Adipocyte (in vitro differentiated cells): ENCODE measurements at regions not wholly inside any gene's neighbourhood (a gene's known extent, or its start where the extent isn't known, plus 50 kb on each side); places are given as distances from the start of the nearest gene placed in this dataset.
"Not testable (repeated sequence)": the region's sequence is repeated elsewhere in the genome, so short reads cannot be mapped to it uniquely, and the experiment has no call there.

ENCODE experiments used
- DNase-seq: peaks from one replicate; pipeline ENCODE4 v3.0.0-alpha.2; 2015; ENCODE audit warnings: low read depth
- H3K27me3 ChIP-seq: replicated peaks from 2 replicates; pipeline ENCODE4 v1.7.0; 2013; ENCODE audit warnings: mild to moderate bottlenecking, low read length, moderate library complexity; ENCODE audit not compliant: control insufficient read depth, insufficient read depth
- H3K36me3 ChIP-seq: 2 replicates; pipeline ENCODE4 v1.7.0; 2013; ENCODE audit warnings: low read length, mild to moderate bottlenecking, moderate library complexity; ENCODE audit not compliant: control insufficient read depth, insufficient read depth, severe bottlenecking
- H3K4me1 ChIP-seq: 2 replicates; pipeline ENCODE4 v1.7.0; 2013; ENCODE audit warnings: mild to moderate bottlenecking, low read length, moderate library complexity; ENCODE audit not compliant: control insufficient read depth, insufficient read depth
- H3K4me3 ChIP-seq: 2 replicates; pipeline ENCODE4 v1.7.0; 2013; ENCODE audit warnings: mild to moderate bottlenecking, low read length, moderate library complexity
- H3K9ac ChIP-seq: 2 replicates; pipeline ENCODE4 v1.7.0; 2013; ENCODE audit warnings: mild to moderate bottlenecking, low read length, moderate library complexity
- H3K9me3 ChIP-seq: 2 replicates; pipeline ENCODE4 v1.7.0; 2013; ENCODE audit warnings: mild to moderate bottlenecking, low read length, moderate library complexity; ENCODE audit not compliant: control insufficient read depth

DNA sequence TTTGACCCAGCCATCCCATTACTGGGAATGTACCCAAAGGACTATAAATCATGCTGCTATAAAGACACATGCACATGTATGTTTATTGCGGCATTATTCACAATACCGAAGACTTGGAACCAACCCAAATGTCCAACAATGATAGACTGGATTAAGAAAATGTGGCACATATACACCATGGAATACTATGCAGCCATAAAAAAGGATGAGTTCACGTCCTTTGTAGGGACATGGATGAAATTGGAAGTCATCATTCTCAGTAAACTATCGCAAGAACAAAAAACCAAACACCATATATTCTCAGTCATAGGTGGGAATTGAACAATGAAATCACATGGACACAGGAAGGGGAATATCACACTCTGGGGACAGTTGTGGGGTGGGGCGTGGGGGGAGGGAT, 170.4 kb downstream of the PPP1R3A start:
- H3K4me3 ChIP-seq, H3K27me3 ChIP-seq, DNase-seq, H3K9me3 ChIP-seq, H3K36me3 ChIP-seq, H3K9ac ChIP-seq: not testable (repeated sequence)
- H3K4me1 ChIP-seq: peaks cover 14% of the 10 kb centered on the region

DNA sequence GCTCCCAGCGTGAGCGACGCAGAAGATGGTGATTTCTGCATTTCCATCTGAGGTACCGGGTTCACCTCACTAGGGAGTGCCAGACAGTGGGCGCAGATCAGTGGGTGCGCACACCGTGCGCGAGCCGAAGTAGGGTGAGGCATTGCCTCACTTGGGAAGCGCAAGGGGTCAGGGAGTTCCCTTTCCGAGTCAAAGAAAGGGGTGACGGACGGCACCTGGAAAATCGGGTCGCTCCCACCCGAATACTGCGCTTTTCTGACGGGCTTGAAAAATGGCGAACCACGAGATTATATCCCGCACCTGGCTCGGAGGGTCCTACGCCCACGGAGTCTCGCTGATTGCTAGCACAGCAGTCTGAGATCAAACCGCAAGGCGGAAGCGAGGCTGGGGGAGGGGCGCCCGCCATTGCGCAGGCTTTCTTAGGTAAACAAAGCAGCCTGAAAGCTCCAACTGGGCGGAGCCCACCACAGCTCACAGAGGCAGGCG, 175.8 kb downstream of the PPP1R3A start:
- H3K9me3 ChIP-seq, H3K27me3 ChIP-seq, H3K4me1 ChIP-seq, H3K4me3 ChIP-seq, H3K36me3 ChIP-seq, DNase-seq, H3K9ac ChIP-seq: not testable (repeated sequence)

GRCh38 chr7:113742377-113742776, 176.4 kb downstream of the PPP1R3A start:
- no peak for DNase-seq
- no peaks in the 10 kb centered on the region for H3K4me1 ChIP-seq

GRCh38 chr7:113731571-113731970, 187.2 kb downstream of the PPP1R3A start:
- H3K27me3 ChIP-seq: no peaks in the 10 kb centered on the region
- no peak overlapping the region for H3K4me3 ChIP-seq
- H3K9me3 ChIP-seq: no peaks in the 10 kb centered on the region
- no peak overlapping the region for H3K9ac ChIP-seq
- peaks cover 10% of the 10 kb centered on the region for H3K4me1 ChIP-seq
- DNase-seq: no peak
- no peaks in the 10 kb centered on the region for H3K36me3 ChIP-seq

More at GRCh38 chr7:113742377-113742776, 176.4 kb downstream of the PPP1R3A start:
- Histone ChIP-seq H3K36me3 (no peaks in the 10 kb centered on the region), H3K9me3 (no peaks in the 10 kb centered on the region), H3K4me3 (no peak overlapping the region), H3K9ac (no peak overlapping the region), H3K27me3 (no peaks in the 10 kb centered on the region)

- peak; percentile 50 for DNase-seq
- no peaks in the 10 kb centered on the region for H3K36me3 ChIP-seq
- H3K4me3 ChIP-seq: no peak overlapping the region
- H3K9me3 ChIP-seq: no peaks in the 10 kb centered on the region
- H3K4me1 ChIP-seq: peaks cover 10% of the 10 kb centered on the region
- no peaks in the 10 kb centered on the region for H3K27me3 ChIP-seq
- H3K9ac ChIP-seq: no peak overlapping the region
These were observed 188.4 kb downstream of the PPP1R3A start for GRCh38 chr7:113730309-113730955.

GRCh38 chr7:113727486-113727885, 191.3 kb downstream of the PPP1R3A start:
- H3K4me3 ChIP-seq: no peak overlapping the region
- DNase-seq: no peak
- no peaks in the 10 kb centered on the region for H3K36me3 ChIP-seq
- H3K27me3 ChIP-seq: no peaks in the 10 kb centered on the region
- H3K4me1 ChIP-seq: peaks cover 10% of the 10 kb centered on the region
- H3K9me3 ChIP-seq: no peaks in the 10 kb centered on the region
- no peak overlapping the region for H3K9ac ChIP-seq

DNA sequence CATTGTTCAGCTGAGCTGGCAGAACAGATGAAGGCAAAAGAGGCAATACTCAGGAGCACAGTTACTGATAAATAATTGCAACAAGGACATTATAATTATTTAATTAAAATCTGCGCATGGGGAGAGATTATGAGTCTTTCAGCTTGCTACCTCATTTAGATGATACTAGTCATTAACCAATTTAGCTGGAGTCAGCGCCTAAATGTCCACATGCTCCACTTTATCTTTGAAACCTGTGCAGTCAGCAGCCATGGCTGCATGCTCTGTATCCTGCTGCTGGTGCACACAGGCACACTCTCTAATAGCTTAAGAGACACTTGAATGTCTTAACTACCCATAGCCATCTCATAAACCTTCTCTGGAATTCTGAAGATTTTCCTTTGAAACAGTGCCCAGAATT, 196.8 kb downstream of the PPP1R3A start:
- H3K9ac ChIP-seq: no peak overlapping the region
- H3K27me3 ChIP-seq: no peaks in the 10 kb centered on the region
- no peaks in the 10 kb centered on the region for H3K9me3 ChIP-seq
- H3K4me3 ChIP-seq: no peak overlapping the region
- no peaks in the 10 kb centered on the region for H3K4me1 ChIP-seq
- DNase-seq: no peak
- no peaks in the 10 kb centered on the region for H3K36me3 ChIP-seq

- H3K36me3 ChIP-seq: no peaks in the 10 kb centered on the region
These were observed 201.1 kb downstream of the PPP1R3A start for GRCh38 chr7:113717739-113718138.

GRCh38 chr7:113715981-113716856, 202.6 kb downstream of the PPP1R3A start:
- H3K4me1 ChIP-seq: no peaks in the 10 kb centered on the region
- no peaks in the 10 kb centered on the region for H3K27me3 ChIP-seq
- no peak overlapping the region for H3K4me3 ChIP-seq
- no peak overlapping the region for H3K9ac ChIP-seq
- no peaks in the 10 kb centered on the region for H3K36me3 ChIP-seq
- no peak for DNase-seq
- no peaks in the 10 kb centered on the region for H3K9me3 ChIP-seq

More at GRCh38 chr7:113717739-113718138, 201.1 kb downstream of the PPP1R3A start:
- no peak for DNase-seq
- no peak overlapping the region for H3K9ac ChIP-seq
- no peaks in the 10 kb centered on the region for H3K27me3 ChIP-seq
- no peaks in the 10 kb centered on the region for H3K9me3 ChIP-seq
- no peaks in the 10 kb centered on the region for H3K4me1 ChIP-seq
- H3K4me3 ChIP-seq: no peak overlapping the region

DNA sequence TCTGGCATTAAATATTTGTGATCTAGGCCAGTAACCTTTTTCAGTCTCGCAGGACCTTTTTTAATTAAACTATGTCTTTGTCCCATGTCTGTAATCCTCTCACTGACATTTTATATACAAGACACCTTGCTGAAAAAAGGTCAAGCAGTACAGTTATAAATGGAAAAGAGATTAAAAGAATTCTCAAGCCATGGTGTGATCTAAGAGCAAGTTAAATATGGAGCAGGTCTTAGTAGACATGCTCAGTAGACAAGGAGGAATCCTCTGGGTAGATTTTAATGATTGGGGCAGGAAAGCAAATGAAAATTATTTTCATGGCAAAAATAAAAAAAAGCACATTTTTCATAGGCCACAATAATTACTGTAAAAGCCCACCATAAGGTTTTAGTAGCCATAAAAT, 203.5 kb downstream of the PPP1R3A start:
- Histone ChIP-seq H3K27me3 (no peaks in the 10 kb centered on the region), H3K9me3 (no peaks in the 10 kb centered on the region), H3K9ac (no peak overlapping the region), H3K4me1 (peaks cover 4% of the 10 kb centered on the region), H3K4me3 (no peak overlapping the region), H3K36me3 (no peaks in the 10 kb centered on the region)
- DNase-seq: no peak

DNA sequence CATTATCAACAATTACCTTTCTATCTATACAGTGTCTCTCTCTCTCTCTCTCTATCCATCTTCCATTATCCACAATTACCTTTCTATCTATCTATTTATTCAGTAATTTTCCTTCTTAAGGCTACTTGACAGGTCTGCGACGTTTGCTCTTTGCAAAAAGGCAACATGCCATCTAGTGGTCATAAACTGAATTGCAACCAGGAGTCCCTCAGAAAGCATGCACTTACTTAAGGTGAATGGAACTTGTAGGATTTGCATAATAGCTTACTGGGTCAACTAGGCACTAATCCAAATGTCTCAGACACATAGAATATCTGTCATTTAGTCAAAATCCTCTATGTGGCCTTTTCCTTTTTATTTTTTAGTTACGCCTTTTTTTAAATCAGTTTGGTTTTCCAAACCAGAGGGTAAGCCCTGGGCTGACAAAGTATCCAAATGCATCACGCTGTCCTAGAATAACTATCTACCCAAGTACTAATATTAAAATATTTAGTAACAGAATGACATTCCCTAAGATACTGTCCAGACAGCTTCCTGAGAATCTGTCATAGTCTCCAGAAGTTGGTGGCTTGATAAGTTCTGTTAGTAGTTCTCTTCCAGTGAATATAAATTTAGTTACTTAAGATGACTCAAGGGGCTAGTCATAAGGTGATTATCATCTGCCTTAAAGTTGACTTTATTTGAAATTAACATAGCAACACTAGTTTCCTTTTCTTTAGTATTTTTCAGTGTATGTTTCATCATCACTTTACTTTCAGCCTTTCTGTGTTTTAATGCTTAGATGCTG, 208.3 kb downstream of the PPP1R3A start:
- Histone ChIP-seq H3K36me3 (no peaks in the 10 kb centered on the region), H3K4me3 (no peak overlapping the region), H3K9me3 (no peaks in the 10 kb centered on the region), H3K27me3 (no peaks in the 10 kb centered on the region), H3K9ac (no peak overlapping the region), H3K4me1 (peaks cover 4% of the 10 kb centered on the region)
- DNase-seq: peak; percentile 92
